CD1c-positive myeloid dendritic cell (primary cell): ENCODE measurements at regions not wholly inside any gene's neighbourhood (a gene's known extent, or its start where the extent isn't known, plus 50 kb on each side); places are given as distances from the start of the nearest gene placed in this dataset.
"Not testable (repeated sequence)": the region's sequence is repeated elsewhere in the genome, so short reads cannot be mapped to it uniquely, and the experiment has no call there.

ENCODE experiments used
- DNase-seq: peaks from one replicate; pipeline ENCODE4 v3.0.0-alpha.2; 2016; ENCODE audit errors: extremely low spot score

GRCh38 chr7:68078157-68078710 is 1081.6 kb downstream of the TYW1 start:
- no peak for DNase-seq

GRCh38 chr7:68082066-68082960 is 1085.7 kb downstream of the TYW1 start:
- DNase-seq = not testable (repeated sequence)

- not testable (repeated sequence) for DNase-seq
These were observed 1086.5 kb downstream of the TYW1 start for GRCh38 chr7:68082961-68083657.

DNA sequence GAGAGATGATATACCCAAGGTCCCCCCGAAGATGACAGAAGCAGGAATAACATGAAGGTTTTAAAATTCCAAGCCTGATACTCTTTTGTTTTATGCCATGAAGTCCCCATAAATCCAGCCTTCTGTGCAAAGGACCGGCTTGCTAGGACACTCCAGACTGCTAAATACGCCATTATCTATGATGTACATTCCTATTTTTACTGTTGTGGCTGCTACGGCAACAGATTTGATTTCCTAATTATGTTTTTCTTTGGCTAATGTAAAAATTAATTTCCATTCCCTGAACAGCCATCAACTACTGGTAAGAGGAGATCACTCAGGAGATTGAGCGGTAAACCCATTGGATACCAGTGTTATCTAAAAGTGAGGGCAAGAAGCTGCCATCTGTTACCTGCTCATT is 1090.8 kb downstream of the TYW1 start:
- no peak for DNase-seq

DNA sequence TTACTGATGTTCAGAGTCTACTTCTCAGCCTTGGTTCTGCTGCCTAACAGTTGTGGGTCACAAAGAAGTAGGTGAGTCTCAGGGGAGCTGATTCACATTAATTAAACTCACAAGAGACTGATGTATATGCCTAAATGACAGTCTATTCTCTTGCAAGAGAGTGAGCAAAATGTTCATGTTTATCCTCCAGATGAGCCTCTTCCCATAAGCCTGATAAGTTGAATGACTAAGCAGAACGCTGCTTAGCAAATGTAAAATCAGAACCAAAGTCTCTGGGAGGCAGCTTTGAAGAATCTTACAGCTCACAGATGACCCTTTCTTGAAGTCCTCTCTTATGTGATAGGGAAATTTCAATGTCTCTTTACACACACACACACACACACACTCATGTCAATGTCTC is 1092.2 kb downstream of the TYW1 start:
- no peak for DNase-seq

DNA sequence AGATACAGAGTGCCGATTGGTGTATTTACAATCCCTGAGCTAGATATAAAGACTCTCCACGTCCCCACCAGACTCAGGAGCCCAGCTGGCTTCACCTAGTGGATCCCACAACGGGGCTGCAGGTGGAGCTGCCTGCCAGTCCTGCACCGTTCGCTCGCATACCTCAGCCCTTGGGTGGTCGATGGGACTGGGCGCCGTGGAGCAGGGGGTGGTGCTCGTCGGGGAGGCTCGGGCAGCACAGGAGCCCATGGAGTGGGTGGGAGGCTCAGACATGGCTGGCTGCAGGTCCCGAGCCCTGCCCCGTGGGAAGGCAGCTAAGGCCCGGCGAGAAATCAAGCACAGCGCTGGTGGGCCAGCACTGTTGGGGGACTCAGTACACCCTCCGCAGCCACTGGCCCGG is 1093.6 kb downstream of the TYW1 start:
- DNase-seq = not testable (repeated sequence)

DNA sequence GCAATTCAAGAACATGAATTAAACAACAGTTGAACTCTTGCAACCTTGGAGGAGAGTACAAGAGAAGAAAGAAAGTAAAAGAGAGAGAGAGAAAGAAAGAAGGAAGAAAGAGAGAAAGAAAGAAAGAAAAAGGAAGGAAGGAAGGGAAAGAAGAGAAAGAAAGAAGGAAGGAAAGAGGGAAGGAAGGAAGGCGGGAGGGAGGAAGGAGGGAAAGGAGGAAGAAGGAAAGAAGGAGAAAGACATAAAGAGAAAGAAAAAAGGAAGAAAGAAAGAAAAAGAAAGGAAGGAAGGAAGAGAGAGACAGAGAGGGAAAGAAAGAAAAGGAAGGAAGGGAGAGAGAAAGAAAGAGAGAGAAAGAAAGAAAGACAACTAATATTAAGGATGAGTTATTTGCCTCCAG is 1106.7 kb downstream of the TYW1 start:
- DNase-seq = no peak

DNA sequence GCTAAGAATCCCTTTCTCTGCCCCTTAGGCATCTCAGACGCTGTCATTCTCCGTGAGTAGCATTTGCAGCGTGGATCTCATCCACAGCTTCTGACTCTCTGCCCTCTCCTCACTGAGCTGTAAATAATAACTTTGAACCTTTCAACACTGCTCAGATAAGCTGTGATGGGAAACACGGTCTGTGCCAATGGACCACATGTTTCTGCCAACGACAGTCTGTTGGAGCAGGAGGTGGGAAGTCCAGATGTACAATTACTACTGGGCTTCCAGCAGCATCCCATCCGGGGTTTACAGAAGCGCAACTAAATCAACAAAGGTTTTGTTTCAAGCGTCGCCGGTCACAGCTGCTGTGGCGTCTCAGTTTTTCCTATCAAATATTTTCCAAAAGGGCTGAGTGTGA is 1110.6 kb downstream of the TYW1 start:
- DNase-seq = no peak

GRCh38 chr7:68107968-68108367 is 1111.3 kb downstream of the TYW1 start:
- no peak for DNase-seq

GRCh38 chr7:68109299-68109698 is 1112.7 kb downstream of the TYW1 start:
- DNase-seq = no peak

GRCh38 chr7:68119411-68119810 is 1122.8 kb downstream of the TYW1 start:
- no peak for DNase-seq

GRCh38 chr7:68121056-68121455 is 1124.4 kb downstream of the TYW1 start:
- DNase-seq = no peak

DNA sequence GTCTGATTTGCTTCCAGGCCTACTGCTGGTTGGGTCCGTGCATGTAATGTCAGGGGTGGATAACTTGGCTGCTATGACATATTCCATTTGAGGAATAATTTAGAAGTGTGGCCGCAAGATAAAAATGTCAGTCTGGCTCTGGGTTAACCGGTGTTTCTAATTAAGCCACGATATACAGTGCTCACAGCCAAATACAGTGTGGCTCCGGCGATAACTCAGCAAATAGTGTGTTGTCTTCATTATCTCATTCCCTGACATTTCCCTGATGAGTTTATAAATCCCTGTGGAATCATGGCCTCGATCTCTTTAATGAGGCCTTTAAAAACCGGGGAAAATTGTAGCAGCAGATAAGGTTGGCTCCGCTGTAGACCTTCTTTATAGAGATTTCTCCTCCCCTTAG is 1125.0 kb downstream of the TYW1 start:
- no peak for DNase-seq

GRCh38 chr7:68122801-68123200 is 1126.2 kb downstream of the TYW1 start:
- no peak for DNase-seq

DNA sequence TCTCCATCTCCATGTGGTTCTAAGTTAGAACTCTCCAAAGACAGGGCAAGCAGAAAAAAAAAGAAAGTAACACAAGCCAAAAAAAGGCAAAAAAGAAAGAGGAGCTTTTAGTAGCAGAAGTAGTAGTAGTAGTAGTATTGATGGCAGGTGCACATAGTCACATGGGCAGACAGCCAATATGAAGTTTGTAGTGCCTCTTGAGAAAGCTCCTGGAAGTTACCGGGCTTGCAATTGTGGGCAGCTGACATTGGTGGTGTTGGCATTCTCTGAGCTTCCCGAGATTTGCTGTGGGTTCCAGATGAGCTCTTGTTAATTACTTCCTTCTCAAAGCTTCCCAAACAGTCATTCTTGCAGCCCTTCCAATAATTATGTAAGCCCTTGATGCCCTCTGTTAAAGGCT is 1128.5 kb downstream of the TYW1 start:
- DNase-seq = no peak

DNA sequence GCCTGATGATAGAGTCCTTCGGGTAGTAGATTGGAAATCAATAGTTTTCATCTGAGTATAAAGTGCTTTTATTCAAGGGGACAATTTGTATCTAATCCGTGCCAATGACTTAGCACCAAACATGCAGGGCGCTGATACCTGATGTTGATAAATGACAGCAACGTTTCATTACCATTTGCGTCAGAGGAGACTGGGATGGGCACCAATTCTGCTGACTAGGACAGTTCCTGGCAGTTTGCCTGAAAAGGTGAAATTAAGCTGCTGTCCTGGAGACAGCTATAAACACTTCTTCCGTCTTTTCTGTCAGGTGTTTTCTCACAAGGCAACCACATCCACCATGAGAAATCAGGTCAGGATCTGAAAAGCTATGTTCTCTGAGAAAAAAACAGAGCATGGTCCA is 1136.4 kb downstream of the TYW1 start:
- DNase-seq = no peak

GRCh38 chr7:68143345-68143744 is 1146.7 kb downstream of the TYW1 start:
- no peak for DNase-seq

DNA sequence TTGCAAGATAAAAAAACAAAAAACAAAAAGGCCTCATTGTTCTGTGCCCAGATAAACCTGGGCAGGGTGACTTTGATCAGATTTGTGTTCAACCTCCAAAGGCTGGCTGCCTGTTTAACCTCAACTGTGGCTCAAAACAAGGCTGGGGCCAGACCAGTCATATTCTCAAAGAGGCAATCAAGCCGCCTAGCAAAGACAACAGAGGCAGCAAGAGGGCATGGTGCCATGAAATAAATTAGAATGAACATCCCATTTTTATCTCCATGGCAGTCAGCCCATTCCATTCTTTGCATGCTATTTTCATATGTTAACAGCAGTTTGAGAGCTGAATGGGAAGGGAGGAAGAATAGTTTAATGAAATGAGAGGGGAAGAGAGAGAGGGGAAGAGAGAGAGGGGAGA is 1150.3 kb downstream of the TYW1 start:
- DNase-seq = no peak

- no peak for DNase-seq
These were observed 1151.1 kb downstream of the TYW1 start for GRCh38 chr7:68147614-68148238.

DNA sequence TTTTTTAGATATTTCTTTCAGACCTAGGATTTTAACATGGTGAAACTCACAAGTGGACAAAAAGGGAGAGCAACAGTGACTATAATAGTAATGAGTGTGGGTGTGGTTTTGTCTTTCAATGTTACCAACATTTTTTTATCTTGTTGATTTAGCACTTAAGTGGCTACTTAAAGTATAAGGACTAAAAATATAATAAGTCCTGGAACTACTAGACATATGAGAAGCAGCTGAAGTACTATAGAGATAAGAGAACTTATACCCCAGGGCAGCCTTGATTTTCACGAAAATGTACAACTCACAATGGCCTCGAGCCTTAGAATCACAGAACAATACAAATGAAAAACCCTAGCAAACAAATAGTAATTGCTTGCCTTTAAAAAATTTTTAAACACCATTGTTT is 1151.8 kb downstream of the TYW1 start:
- no peak for DNase-seq

GRCh38 chr7:68152205-68152604 is 1155.6 kb downstream of the TYW1 start:
- DNase-seq = no peak

DNA sequence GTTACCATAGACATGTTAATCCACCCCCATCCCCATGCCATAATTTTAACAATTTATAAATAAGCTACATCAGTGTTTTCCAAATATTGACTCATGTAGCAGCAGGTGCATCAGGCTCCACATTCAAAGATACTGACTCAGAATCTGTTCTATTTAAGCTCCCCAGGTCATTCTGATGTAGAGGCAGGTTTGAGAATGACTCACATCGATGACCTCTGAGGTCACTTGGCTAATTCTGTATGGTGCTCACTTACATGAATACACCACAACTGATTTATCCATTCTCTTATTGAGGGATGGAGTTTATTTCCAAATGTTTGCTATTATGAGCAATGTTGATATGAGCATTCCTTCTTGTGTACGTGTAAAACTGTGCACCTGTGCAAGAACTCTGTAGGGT is 1159.0 kb downstream of the TYW1 start:
- DNase-seq = no peak
